HepG2 (cell line): ENCODE measurements at regions not wholly inside any gene's neighbourhood (a gene's known extent, or its start where the extent isn't known, plus 50 kb on each side); places are given as distances from the start of the nearest gene placed in this dataset.

Experiments
- ATAC-seq: fragments of 200-7000 bp; cut with Tn5 transposase; 3 replicates; pipeline ENCODE4 v1.9.1; 2020; ENCODE audit warnings: mild to moderate bottlenecking, moderate library complexity
- BruUV-seq: library from RNA; stranded (reverse); fragments of 400-500 nt; replicated peaks from 2 replicates; lab custom pipeline; 2021; lab: Mats Ljungman, UMichigan
- CTCF ChIA-PET: fragments of 300-600 bp; formaldehyde crosslinking; extraction: SDS; loops from one replicate; lab custom pipeline; 2021; ENCODE audit warnings: low total read pairs, inconsistent platforms, low intra/inter-chr PET ratio; lab: Yijun Ruan, JAX
- POLR2A ChIA-PET: fragments of 350-600 bp; sonication (Branson Sonifier 250); formaldehyde crosslinking; loops from one replicate; lab custom pipeline; 2020; ENCODE audit warnings: antibody characterized with exemption, inconsistent platforms; lab: Yijun Ruan, JAX
- DNase-seq: peaks from one replicate; pipeline ENCODE4 v3.0.0-alpha.2; 2015; ENCODE audit warnings: low spot score
- FAIRE-seq: peaks from 3 replicates; lab custom pipeline; 2011; peaks lifted over from hg19 to GRCh38; lab: Jason Lieb, UNC
- H2AFZ ChIP-seq: one replicate; pipeline ENCODE4 v1.6.1; 2011; ENCODE audit warnings: low read length, inconsistent platforms
- H3K27ac ChIP-seq: fragments of 300-600 bp; 3 replicates; pipeline ENCODE4 v1.8.0; 2011; ENCODE audit warnings: mixed run types, mild to moderate bottlenecking, mixed read lengths, low read length, inconsistent platforms; ENCODE audit not compliant: insufficient read depth; ENCODE audit errors: extremely low read length
- H3K27me3 ChIP-seq, 2 experiments: fragments of 200-600 bp in 1 of 2; 2 replicates in 1 of 2; 3 replicates in 1 of 2; pipeline versions ENCODE4 v1.6.0 to v1.8.0; 2011; ENCODE audit warnings: low read length in 2 of 2, mild to moderate bottlenecking in 2 of 2, moderate library complexity in 2 of 2, inconsistent platforms in 1 of 2; ENCODE audit not compliant: insufficient read depth in 2 of 2, control insufficient read depth in 1 of 2
- H3K36me3 ChIP-seq, 2 experiments: fragments of 200-600 bp in 1 of 2; replicated peaks in 1 of 2; 2 replicates in 1 of 2; 3 replicates in 1 of 2; pipeline versions ENCODE4 v1.5.1 to v1.8.0; 2011; ENCODE audit warnings: low read length in 2 of 2, inconsistent platforms in 1 of 2; ENCODE audit not compliant: insufficient read depth in 2 of 2, control insufficient read depth in 1 of 2
- H3K4me1 ChIP-seq: 2 replicates; pipeline ENCODE4 v1.5.1; 2012; ENCODE audit warnings: low read length, inconsistent platforms; ENCODE audit not compliant: insufficient read depth
- H3K4me2 ChIP-seq: 2 replicates; pipeline ENCODE4 v1.6.0; 2011; ENCODE audit warnings: low read depth, low read length, inconsistent platforms
- H3K4me3 ChIP-seq, 3 experiments: fragments of 200-600 bp in 1 of 3; sonication (generic), shearing (Covaris generic) in 1 of 3; replicated peaks in 1 of 3; 2 replicates each; pipeline ENCODE4 v1.5.1; 2011 to 2016; ENCODE audit warnings: low read length in 3 of 3, inconsistent platforms in 2 of 3, low read depth in 2 of 3, mild to moderate bottlenecking in 2 of 3, control low read depth in 1 of 3, mixed read lengths in 1 of 3; ENCODE audit not compliant: insufficient read depth in 1 of 3
- H3K79me2 ChIP-seq: one replicate; pipeline ENCODE4 v1.6.1; 2011; ENCODE audit warnings: low read length, inconsistent platforms; ENCODE audit not compliant: insufficient read depth
- H3K9ac ChIP-seq: 2 replicates; pipeline ENCODE4 v1.6.0; 2011; ENCODE audit warnings: mild to moderate bottlenecking, low read depth, low read length, inconsistent platforms; ENCODE audit not compliant: insufficient read depth
- H3K9me3 ChIP-seq: 2 replicates; pipeline ENCODE4 v1.5.1; 2012; ENCODE audit warnings: mild to moderate bottlenecking, low read length
- H4K20me1 ChIP-seq: 2 replicates; pipeline ENCODE4 v1.6.0; 2011; ENCODE audit warnings: inconsistent platforms, mild to moderate bottlenecking, low read length, moderate library complexity; ENCODE audit not compliant: insufficient read depth
- AKAP8 ChIP-seq: sonication (generic); formaldehyde crosslinking; IDR thresholded peaks from 2 replicates; pipeline ENCODE4 v1.5.1; 2020; ENCODE audit warnings: mild to moderate bottlenecking, missing genetic modification reagents
- ASH2L ChIP-seq: fragments of 300-600, 200-600 bp; sonication (generic); IDR thresholded peaks from 2 replicates; pipeline ENCODE4 v1.7.0; 2017; ENCODE audit warnings: low read depth, mild to moderate bottlenecking, moderate library complexity, mixed read lengths, low read length; ENCODE audit not compliant: insufficient read length
- SOX13 ChIP-seq, 3 experiments: fragments of 450-650 bp in 1 of 3; sonication (generic) in 1 of 3; formaldehyde crosslinking in 1 of 3; IDR thresholded peaks in 2 of 3; conservative IDR thresholded peaks in 1 of 3; 2 replicates each; pipeline versions ENCODE4 v1.5.0 to v1.6.1; 2016 to 2020; ENCODE audit warnings: antibody characterized with exemption in 1 of 3, mild to moderate bottlenecking in 1 of 3, missing compliant biosample characterization in 1 of 3, missing genetic modification reagents in 1 of 3, moderate library complexity in 1 of 3
- ZNF263 ChIP-seq: sonication (generic); formaldehyde crosslinking; IDR thresholded peaks from 2 replicates; pipeline ENCODE4 v1.4.0; 2020; ENCODE audit warnings: missing genetic modification reagents
- ZNF543 ChIP-seq: sonication (generic); formaldehyde crosslinking; IDR thresholded peaks from 2 replicates; pipeline ENCODE4 v1.4.0; 2020; ENCODE audit warnings: mild to moderate bottlenecking, missing genetic modification reagents
- ZNF580 ChIP-seq: IDR thresholded peaks from 2 replicates; pipeline ENCODE4 v1.6.1; 2016; ENCODE audit warnings: low read depth, borderline replicate concordance
- WGBS: methylation state at CpG from one replicate; pipeline ENCODE4 v1.1.6; 2017; ENCODE audit warnings: low lambda C conversion rate; 5-methylcytosine and 5-hydroxymethylcytosine counted together
- in situ Hi-C: cut with HindIII; loops from 2 replicates; pipeline ENCODE4 v1.10.0; 2017; ENCODE audit warnings: low pct_unique_long_range_greater_than_20kb; ENCODE audit not compliant: extremely low pct_ligation_motif_present
- intact Hi-C: fragments of 100-400 bp; cut with micrococcal nuclease; formaldehyde crosslinking; loops from one replicate; pipeline ENCODE4 v1.10.0; 2022; ENCODE audit not compliant: unreplicated experiment
- TF ChIP-seq, protein P1 (sequence below): IDR thresholded peaks from 2 replicates; pipeline ENCODE4 v1.4.0; 2020; ENCODE audit warnings: mild to moderate bottlenecking, missing genetic modification reagents
- TF ChIP-seq, protein P2 (sequence below): sonication (generic); formaldehyde crosslinking; IDR thresholded peaks from 2 replicates; pipeline ENCODE4 v1.8.1; 2023; ENCODE audit warnings: missing genetic modification reagents, inconsistent platforms, borderline replicate concordance

DNA sequence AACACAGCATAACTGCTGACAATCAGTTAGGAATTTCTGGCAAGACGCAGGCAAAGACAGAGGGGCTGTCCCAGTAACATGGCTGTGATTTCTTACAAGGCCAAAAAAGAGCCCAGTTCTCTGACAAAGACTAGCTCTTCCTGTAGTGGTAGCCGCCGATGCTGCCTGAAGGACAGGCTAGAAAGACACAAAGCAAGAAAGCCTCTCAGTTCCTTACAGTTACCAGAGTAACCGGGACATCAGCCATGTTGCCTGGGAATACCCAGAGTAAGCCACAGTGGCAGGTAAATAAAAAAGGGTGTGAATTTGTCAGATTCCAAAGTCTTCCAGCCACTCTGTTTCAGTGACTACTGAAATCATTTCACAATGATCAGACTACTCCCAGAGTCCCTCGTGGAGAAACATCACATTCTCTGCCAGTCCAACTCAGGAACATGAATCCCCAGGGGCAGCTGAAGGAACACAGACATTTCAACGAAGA, 493.6 kb upstream of the ADAMTS9 start:
- no peak overlapping the region for H3K4me2 ChIP-seq
- ChIA-PET CTCF (no interaction called here), POLR2A (no interaction called here)
- no peaks in the 10 kb centered on the region for H3K9me3 ChIP-seq
- H3K27ac ChIP-seq, result no peak overlapping the region
- 55% methylated on average over 6 of the region's 6 CpGs for WGBS
- no peak for TF ChIP-seq ASH2L
- no peak for TF ChIP-seq AKAP8 (CRISPR knock-in tag)
- no peak for TF ChIP-seq ZNF543 (CRISPR knock-in tag)
- TF ChIP-seq ZNF263, result no peak
- TF ChIP-seq ZNF580 (CRISPR knock-in tag), result no peak
- TF ChIP-seq SOX13 (IDR thresholded peaks at IDR 0.05), result no peak
- no peak for TF ChIP-seq SOX13 (CRISPR knock-in tag; conservative IDR thresholded peaks at IDR 0.05 in 1 of 2, IDR thresholded peaks at IDR 0.05 in 1 of 2)
- TF ChIP-seq, protein P1, sequence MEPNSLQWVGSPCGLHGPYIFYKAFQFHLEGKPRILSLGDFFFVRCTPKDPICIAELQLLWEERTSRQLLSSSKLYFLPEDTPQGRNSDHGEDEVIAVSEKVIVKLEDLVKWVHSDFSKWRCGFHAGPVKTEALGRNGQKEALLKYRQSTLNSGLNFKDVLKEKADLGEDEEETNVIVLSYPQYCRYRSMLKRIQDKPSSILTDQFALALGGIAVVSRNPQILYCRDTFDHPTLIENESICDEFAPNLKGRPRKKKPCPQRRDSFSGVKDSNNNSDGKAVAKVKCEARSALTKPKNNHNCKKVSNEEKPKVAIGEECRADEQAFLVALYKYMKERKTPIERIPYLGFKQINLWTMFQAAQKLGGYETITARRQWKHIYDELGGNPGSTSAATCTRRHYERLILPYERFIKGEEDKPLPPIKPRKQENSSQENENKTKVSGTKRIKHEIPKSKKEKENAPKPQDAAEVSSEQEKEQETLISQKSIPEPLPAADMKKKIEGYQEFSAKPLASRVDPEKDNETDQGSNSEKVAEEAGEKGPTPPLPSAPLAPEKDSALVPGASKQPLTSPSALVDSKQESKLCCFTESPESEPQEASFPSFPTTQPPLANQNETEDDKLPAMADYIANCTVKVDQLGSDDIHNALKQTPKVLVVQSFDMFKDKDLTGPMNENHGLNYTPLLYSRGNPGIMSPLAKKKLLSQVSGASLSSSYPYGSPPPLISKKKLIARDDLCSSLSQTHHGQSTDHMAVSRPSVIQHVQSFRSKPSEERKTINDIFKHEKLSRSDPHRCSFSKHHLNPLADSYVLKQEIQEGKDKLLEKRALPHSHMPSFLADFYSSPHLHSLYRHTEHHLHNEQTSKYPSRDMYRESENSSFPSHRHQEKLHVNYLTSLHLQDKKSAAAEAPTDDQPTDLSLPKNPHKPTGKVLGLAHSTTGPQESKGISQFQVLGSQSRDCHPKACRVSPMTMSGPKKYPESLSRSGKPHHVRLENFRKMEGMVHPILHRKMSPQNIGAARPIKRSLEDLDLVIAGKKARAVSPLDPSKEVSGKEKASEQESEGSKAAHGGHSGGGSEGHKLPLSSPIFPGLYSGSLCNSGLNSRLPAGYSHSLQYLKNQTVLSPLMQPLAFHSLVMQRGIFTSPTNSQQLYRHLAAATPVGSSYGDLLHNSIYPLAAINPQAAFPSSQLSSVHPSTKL (CRISPR knock-in tag), result no peak
- TF ChIP-seq, protein P2, sequence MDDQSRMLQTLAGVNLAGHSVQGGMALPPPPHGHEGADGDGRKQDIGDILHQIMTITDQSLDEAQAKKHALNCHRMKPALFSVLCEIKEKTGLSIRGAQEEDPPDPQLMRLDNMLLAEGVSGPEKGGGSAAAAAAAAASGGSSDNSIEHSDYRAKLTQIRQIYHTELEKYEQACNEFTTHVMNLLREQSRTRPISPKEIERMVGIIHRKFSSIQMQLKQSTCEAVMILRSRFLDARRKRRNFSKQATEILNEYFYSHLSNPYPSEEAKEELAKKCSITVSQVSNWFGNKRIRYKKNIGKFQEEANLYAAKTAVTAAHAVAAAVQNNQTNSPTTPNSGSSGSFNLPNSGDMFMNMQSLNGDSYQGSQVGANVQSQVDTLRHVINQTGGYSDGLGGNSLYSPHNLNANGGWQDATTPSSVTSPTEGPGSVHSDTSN, result no peak
- DNase-seq, result no peak
- no peak overlapping the region for H3K9ac ChIP-seq
- no peak overlapping the region for H2AFZ ChIP-seq
- BruUV-seq, result no TSS peak
- H3K4me3 ChIP-seq, result no peak overlapping the region
- intact Hi-C loops, result no loop called here
- no peaks in the 10 kb centered on the region for H3K36me3 ChIP-seq
- no peak for ATAC-seq
- no peaks in the 10 kb centered on the region for H3K79me2 ChIP-seq
- in situ Hi-C loops, result no loop called here
- no peaks in the 10 kb centered on the region for H3K27me3 ChIP-seq
- no peaks in the 10 kb centered on the region for H3K4me1 ChIP-seq
- H4K20me1 ChIP-seq, result no peaks in the 10 kb centered on the region
- FAIRE-seq, result no peak
